HL-60 (cell line): ENCODE measurements at regions not wholly inside any gene's neighbourhood (a gene's known extent, or its start where the extent isn't known, plus 50 kb on each side); places are given as distances from the start of the nearest gene placed in this dataset.

Source experiments
- DNase-seq, 2 experiments: peaks; one replicate each; pipeline ENCODE4 v3.0.0-alpha.2; 2010 to 2020; ENCODE audit warnings: low read depth in 1 of 2, low spot score in 1 of 2
- H3K27ac ChIP-seq: fragments of 250-450 bp; sonication (Bioruptor Pico); replicated peaks from 2 replicates; pipeline ENCODE4 v1.5.1; 2020; ENCODE audit warnings: mild to moderate bottlenecking, moderate library complexity
- H3K27me3 ChIP-seq: fragments of 250-450 bp; sonication (Bioruptor Pico); 2 replicates; pipeline ENCODE4 v1.5.1; 2021; ENCODE audit warnings: mild to moderate bottlenecking, moderate library complexity; ENCODE audit not compliant: insufficient read depth, poor library complexity, severe bottlenecking
- H3K4me3 ChIP-seq: replicated peaks from 2 replicates; pipeline ENCODE4 v1.5.1; 2011; ENCODE audit warnings: mild to moderate bottlenecking, control low read depth, low read length; ENCODE audit not compliant: insufficient read depth
- GABPA ChIP-seq: IDR thresholded peaks from 2 replicates; pipeline ENCODE4 v1.6.1; 2012; ENCODE audit warnings: low read depth
- POLR2AphosphoS5 ChIP-seq: IDR thresholded peaks from 2 replicates; pipeline ENCODE4 v1.6.1; 2012; ENCODE audit warnings: low read depth
- SPI1 ChIP-seq: IDR thresholded peaks from 2 replicates; pipeline ENCODE4 v1.6.1; 2012; ENCODE audit warnings: low read depth, mild to moderate bottlenecking, borderline replicate concordance
- TF ChIP-seq, protein P1 (sequence below): IDR thresholded peaks from 2 replicates; pipeline ENCODE4 v1.6.1; 2012; ENCODE audit warnings: low read depth; ENCODE audit not compliant: insufficient replicate concordance
- TF ChIP-seq, protein P2 (sequence below): IDR thresholded peaks from one replicate; pipeline ENCODE4 v1.5.1; 2011; ENCODE audit warnings: low read length, control low read depth, inconsistent platforms; ENCODE audit not compliant: insufficient read depth

DNA sequence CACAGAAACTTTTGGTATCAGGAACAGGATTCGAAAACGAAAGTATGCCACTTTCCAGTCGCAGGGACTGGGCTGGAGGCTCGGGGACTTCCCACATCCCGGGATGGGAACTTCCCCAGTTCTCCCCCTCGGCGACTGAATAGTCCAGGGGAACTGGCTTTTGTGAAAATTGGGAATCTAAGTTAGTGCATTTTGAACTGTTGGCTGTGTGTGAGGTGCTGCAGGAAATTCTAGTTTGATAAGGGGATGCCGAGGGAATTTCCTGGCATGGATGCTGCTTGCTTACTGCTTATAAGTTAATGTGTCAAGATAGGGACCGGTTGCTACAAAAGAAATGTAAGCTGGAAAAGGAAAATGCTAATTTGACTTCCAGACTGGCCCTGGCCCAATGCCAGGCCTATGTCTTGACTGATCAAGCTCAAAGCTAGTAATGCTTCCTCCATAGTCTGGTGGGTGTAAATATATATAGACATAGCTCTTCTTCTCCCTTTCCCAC, 73.4 kb upstream of the EIF5 start:
- TF ChIP-seq, protein P1, sequence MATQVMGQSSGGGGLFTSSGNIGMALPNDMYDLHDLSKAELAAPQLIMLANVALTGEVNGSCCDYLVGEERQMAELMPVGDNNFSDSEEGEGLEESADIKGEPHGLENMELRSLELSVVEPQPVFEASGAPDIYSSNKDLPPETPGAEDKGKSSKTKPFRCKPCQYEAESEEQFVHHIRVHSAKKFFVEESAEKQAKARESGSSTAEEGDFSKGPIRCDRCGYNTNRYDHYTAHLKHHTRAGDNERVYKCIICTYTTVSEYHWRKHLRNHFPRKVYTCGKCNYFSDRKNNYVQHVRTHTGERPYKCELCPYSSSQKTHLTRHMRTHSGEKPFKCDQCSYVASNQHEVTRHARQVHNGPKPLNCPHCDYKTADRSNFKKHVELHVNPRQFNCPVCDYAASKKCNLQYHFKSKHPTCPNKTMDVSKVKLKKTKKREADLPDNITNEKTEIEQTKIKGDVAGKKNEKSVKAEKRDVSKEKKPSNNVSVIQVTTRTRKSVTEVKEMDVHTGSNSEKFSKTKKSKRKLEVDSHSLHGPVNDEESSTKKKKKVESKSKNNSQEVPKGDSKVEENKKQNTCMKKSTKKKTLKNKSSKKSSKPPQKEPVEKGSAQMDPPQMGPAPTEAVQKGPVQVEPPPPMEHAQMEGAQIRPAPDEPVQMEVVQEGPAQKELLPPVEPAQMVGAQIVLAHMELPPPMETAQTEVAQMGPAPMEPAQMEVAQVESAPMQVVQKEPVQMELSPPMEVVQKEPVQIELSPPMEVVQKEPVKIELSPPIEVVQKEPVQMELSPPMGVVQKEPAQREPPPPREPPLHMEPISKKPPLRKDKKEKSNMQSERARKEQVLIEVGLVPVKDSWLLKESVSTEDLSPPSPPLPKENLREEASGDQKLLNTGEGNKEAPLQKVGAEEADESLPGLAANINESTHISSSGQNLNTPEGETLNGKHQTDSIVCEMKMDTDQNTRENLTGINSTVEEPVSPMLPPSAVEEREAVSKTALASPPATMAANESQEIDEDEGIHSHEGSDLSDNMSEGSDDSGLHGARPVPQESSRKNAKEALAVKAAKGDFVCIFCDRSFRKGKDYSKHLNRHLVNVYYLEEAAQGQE: no peak
- no peak for TF ChIP-seq GABPA
- TF ChIP-seq, protein P2, sequence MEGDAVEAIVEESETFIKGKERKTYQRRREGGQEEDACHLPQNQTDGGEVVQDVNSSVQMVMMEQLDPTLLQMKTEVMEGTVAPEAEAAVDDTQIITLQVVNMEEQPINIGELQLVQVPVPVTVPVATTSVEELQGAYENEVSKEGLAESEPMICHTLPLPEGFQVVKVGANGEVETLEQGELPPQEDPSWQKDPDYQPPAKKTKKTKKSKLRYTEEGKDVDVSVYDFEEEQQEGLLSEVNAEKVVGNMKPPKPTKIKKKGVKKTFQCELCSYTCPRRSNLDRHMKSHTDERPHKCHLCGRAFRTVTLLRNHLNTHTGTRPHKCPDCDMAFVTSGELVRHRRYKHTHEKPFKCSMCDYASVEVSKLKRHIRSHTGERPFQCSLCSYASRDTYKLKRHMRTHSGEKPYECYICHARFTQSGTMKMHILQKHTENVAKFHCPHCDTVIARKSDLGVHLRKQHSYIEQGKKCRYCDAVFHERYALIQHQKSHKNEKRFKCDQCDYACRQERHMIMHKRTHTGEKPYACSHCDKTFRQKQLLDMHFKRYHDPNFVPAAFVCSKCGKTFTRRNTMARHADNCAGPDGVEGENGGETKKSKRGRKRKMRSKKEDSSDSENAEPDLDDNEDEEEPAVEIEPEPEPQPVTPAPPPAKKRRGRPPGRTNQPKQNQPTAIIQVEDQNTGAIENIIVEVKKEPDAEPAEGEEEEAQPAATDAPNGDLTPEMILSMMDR: no peak
- TF ChIP-seq POLR2AphosphoS5: no peak
- TF ChIP-seq SPI1: no peak
- H3K27me3 ChIP-seq: peaks cover 7% of the 10 kb centered on the region
- H3K4me3 ChIP-seq: peak overlapping the region; percentile 19
- H3K27ac ChIP-seq: no peak overlapping the region
- no peak for DNase-seq

DNA sequence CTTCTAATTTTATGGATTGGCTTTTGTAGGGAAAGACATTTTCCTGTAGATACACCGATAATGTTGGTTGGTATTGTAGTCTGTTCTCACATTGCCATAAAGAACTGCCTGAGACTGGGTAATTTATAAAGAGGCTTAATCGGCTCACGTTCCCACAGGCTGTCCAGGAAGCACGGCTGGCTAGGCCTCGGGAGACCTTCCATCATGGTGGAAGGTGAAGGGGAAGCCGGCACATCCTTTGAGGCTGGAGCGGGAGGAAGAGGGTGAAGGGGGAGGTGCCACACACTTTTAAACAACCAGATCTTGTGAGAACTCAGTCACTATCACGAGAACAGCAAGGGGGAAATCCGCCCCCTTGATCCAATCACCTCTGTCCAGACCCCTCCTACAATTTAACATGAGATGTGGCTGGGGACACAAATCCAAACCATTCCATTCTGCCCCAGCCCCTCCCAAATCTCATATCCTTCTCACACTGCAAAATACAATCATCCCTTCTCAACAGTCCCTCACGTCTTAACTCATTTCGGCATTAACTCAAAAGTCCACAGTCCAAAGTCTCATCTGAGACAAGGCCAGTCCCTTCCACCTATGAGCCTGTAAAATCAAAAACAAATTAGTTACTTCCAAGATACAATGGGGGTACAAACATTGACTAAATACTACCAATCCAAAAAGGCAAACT, 66.7 kb upstream of the EIF5 start:
- peaks cover 3% of the 10 kb centered on the region for H3K27me3 ChIP-seq
- no peak overlapping the region for H3K4me3 ChIP-seq
- DNase-seq: no peak
- no peak overlapping the region for H3K27ac ChIP-seq
- no peak for TF ChIP-seq POLR2AphosphoS5
- TF ChIP-seq, protein P2: no peak
- TF ChIP-seq SPI1: no peak
- TF ChIP-seq, protein P1: no peak
- no peak for TF ChIP-seq GABPA

DNA sequence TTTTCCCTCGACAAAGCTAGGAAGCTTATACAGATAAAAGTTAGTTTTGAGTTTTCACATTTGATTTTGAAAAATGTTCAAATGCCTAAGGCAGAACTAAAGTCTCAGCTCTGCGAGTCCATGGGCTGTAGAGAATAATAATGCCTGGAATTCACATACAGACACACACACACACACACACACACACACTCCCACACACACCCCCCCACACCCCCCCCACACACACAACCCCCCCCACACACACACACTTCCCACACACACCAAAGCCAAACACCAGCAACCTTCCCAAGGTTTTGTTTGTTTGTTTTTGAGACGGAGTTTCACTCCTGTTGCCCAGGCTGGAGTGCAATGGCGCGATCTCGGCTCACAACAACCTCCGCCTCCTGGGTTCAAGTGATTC, 62.8 kb upstream of the EIF5 start:
- DNase-seq: no peak
- TF ChIP-seq, protein P2: no peak
- TF ChIP-seq POLR2AphosphoS5: no peak

More for the DNA sequence above, 62.8 kb upstream of the EIF5 start:
- Histone ChIP-seq H3K27me3 (peaks cover 23% of the 10 kb centered on the region), H3K4me3 (no peak overlapping the region), H3K27ac (no peak overlapping the region)
